HepG2 (cell line): ENCODE measurements at regions not wholly inside any gene's neighbourhood (a gene's known extent, or its start where the extent isn't known, plus 50 kb on each side); places are given as distances from the start of the nearest gene placed in this dataset.

ENCODE experiments used
- ATAC-seq: fragments of 200-7000 bp; cut with Tn5 transposase; 3 replicates; pipeline ENCODE4 v1.9.1; 2020; ENCODE audit warnings: mild to moderate bottlenecking, moderate library complexity
- BruUV-seq: library from RNA; stranded (reverse); fragments of 400-500 nt; replicated peaks from 2 replicates; lab custom pipeline; 2021; lab: Mats Ljungman, UMichigan
- CTCF ChIA-PET: fragments of 300-600 bp; formaldehyde crosslinking; extraction: SDS; loops from one replicate; lab custom pipeline; 2021; ENCODE audit warnings: low total read pairs, inconsistent platforms, low intra/inter-chr PET ratio; lab: Yijun Ruan, JAX
- POLR2A ChIA-PET: fragments of 350-600 bp; sonication (Branson Sonifier 250); formaldehyde crosslinking; loops from one replicate; lab custom pipeline; 2020; ENCODE audit warnings: antibody characterized with exemption, inconsistent platforms; lab: Yijun Ruan, JAX
- DNase-seq: peaks from one replicate; pipeline ENCODE4 v3.0.0-alpha.2; 2015; ENCODE audit warnings: low spot score
- FAIRE-seq: peaks from 3 replicates; lab custom pipeline; 2011; peaks lifted over from hg19 to GRCh38; lab: Jason Lieb, UNC
- H2AFZ ChIP-seq: one replicate; pipeline ENCODE4 v1.6.1; 2011; ENCODE audit warnings: low read length, inconsistent platforms
- H3K27ac ChIP-seq: fragments of 300-600 bp; 3 replicates; pipeline ENCODE4 v1.8.0; 2011; ENCODE audit warnings: mixed run types, mild to moderate bottlenecking, mixed read lengths, low read length, inconsistent platforms; ENCODE audit not compliant: insufficient read depth; ENCODE audit errors: extremely low read length
- H3K27me3 ChIP-seq, 2 experiments: fragments of 200-600 bp in 1 of 2; 2 replicates in 1 of 2; 3 replicates in 1 of 2; pipeline versions ENCODE4 v1.6.0 to v1.8.0; 2011; ENCODE audit warnings: low read length in 2 of 2, mild to moderate bottlenecking in 2 of 2, moderate library complexity in 2 of 2, inconsistent platforms in 1 of 2; ENCODE audit not compliant: insufficient read depth in 2 of 2, control insufficient read depth in 1 of 2
- H3K36me3 ChIP-seq, 2 experiments: fragments of 200-600 bp in 1 of 2; replicated peaks in 1 of 2; 2 replicates in 1 of 2; 3 replicates in 1 of 2; pipeline versions ENCODE4 v1.5.1 to v1.8.0; 2011; ENCODE audit warnings: low read length in 2 of 2, inconsistent platforms in 1 of 2; ENCODE audit not compliant: insufficient read depth in 2 of 2, control insufficient read depth in 1 of 2
- H3K4me1 ChIP-seq: 2 replicates; pipeline ENCODE4 v1.5.1; 2012; ENCODE audit warnings: low read length, inconsistent platforms; ENCODE audit not compliant: insufficient read depth
- H3K4me2 ChIP-seq: 2 replicates; pipeline ENCODE4 v1.6.0; 2011; ENCODE audit warnings: low read depth, low read length, inconsistent platforms
- H3K4me3 ChIP-seq, 3 experiments: fragments of 200-600 bp in 1 of 3; sonication (generic), shearing (Covaris generic) in 1 of 3; replicated peaks in 1 of 3; 2 replicates each; pipeline ENCODE4 v1.5.1; 2011 to 2016; ENCODE audit warnings: low read length in 3 of 3, inconsistent platforms in 2 of 3, low read depth in 2 of 3, mild to moderate bottlenecking in 2 of 3, control low read depth in 1 of 3, mixed read lengths in 1 of 3; ENCODE audit not compliant: insufficient read depth in 1 of 3
- H3K79me2 ChIP-seq: one replicate; pipeline ENCODE4 v1.6.1; 2011; ENCODE audit warnings: low read length, inconsistent platforms; ENCODE audit not compliant: insufficient read depth
- H3K9ac ChIP-seq: 2 replicates; pipeline ENCODE4 v1.6.0; 2011; ENCODE audit warnings: mild to moderate bottlenecking, low read depth, low read length, inconsistent platforms; ENCODE audit not compliant: insufficient read depth
- H3K9me3 ChIP-seq: 2 replicates; pipeline ENCODE4 v1.5.1; 2012; ENCODE audit warnings: mild to moderate bottlenecking, low read length
- H4K20me1 ChIP-seq: 2 replicates; pipeline ENCODE4 v1.6.0; 2011; ENCODE audit warnings: inconsistent platforms, mild to moderate bottlenecking, low read length, moderate library complexity; ENCODE audit not compliant: insufficient read depth
- MXI1 ChIP-seq: IDR thresholded peaks from 3 replicates; pipeline ENCODE4 v1.6.1; 2012; ENCODE audit warnings: low read depth, low read length, inconsistent platforms, borderline replicate concordance
- POLR2AphosphoS5 ChIP-seq: IDR thresholded peaks from 2 replicates; pipeline ENCODE4 v1.6.1; 2012; ENCODE audit warnings: low read depth, low read length
- RARG ChIP-seq: sonication (generic); formaldehyde crosslinking; IDR thresholded peaks from 2 replicates; pipeline ENCODE4 v1.4.0; 2020; ENCODE audit warnings: low read depth, mild to moderate bottlenecking, missing genetic modification reagents
- ZNF225 ChIP-seq: sonication (generic); formaldehyde crosslinking; IDR thresholded peaks from 2 replicates; pipeline ENCODE4 v1.4.0; 2020; ENCODE audit warnings: mild to moderate bottlenecking, missing genetic modification reagents
- ZNF3 ChIP-seq: IDR thresholded peaks from 2 replicates; pipeline ENCODE4 v1.7.0; 2017; ENCODE audit warnings: inconsistent platforms
- ZNF576 ChIP-seq: sonication (generic); formaldehyde crosslinking; IDR thresholded peaks from 2 replicates; pipeline ENCODE4 v1.4.0; 2020; ENCODE audit warnings: mild to moderate bottlenecking, missing genetic modification reagents
- WGBS: methylation state at CpG from one replicate; pipeline ENCODE4 v1.1.6; 2017; ENCODE audit warnings: low lambda C conversion rate; 5-methylcytosine and 5-hydroxymethylcytosine counted together
- in situ Hi-C: cut with HindIII; loops from 2 replicates; pipeline ENCODE4 v1.10.0; 2017; ENCODE audit warnings: low pct_unique_long_range_greater_than_20kb; ENCODE audit not compliant: extremely low pct_ligation_motif_present
- intact Hi-C: fragments of 100-400 bp; cut with micrococcal nuclease; formaldehyde crosslinking; loops from one replicate; pipeline ENCODE4 v1.10.0; 2022; ENCODE audit not compliant: unreplicated experiment
- TF ChIP-seq, protein P1 (sequence below): sonication (generic); formaldehyde crosslinking; IDR thresholded peaks from 2 replicates; pipeline ENCODE4 v1.4.0; 2020; ENCODE audit warnings: missing genetic modification reagents; ENCODE audit errors: not compliant biosample characterization
- TF ChIP-seq, protein P2 (sequence below): sonication (generic); formaldehyde crosslinking; IDR thresholded peaks from 2 replicates; pipeline ENCODE4 v1.5.0; 2020; ENCODE audit warnings: missing genetic modification reagents
- TF ChIP-seq, protein P3 (sequence below): sonication (generic); formaldehyde crosslinking; IDR thresholded peaks from 2 replicates; pipeline ENCODE4 v1.9.0; 2021; ENCODE audit warnings: mild to moderate bottlenecking, missing genetic modification reagents
- TF ChIP-seq, protein P4 (sequence below): sonication (generic); formaldehyde crosslinking; IDR thresholded peaks from 2 replicates; pipeline ENCODE4 v1.4.0; 2020; ENCODE audit warnings: missing genetic modification reagents, mild to moderate bottlenecking, borderline replicate concordance

DNA sequence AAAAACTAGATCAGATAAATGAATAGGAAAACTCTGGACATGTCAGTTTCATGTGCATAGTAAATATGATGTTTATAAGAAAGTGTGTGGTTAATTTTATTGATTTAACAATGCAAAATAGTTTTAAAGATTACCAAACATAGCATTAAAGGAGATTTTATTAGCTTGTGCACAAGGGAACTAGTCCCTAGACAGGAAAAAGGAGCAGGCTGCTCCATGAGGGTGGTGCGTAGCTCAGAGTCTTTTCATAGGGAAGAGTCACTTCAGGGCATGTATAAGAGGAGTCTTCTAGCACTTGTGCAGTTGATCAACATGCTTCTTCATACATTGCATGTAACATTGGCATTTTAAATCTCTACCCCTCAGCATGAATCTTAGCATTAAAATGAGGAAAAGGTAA is 835.8 kb downstream of the GRIK2 start:
- H2AFZ ChIP-seq, result no peak overlapping the region
- in situ Hi-C loops (no loop called here), intact Hi-C loops (no loop called here)
- H3K79me2 ChIP-seq, result no peaks in the 10 kb centered on the region
- H3K4me1 ChIP-seq, result no peaks in the 10 kb centered on the region
- no peak for ATAC-seq
- H3K9ac ChIP-seq, result no peak overlapping the region
- no peaks in the 10 kb centered on the region for H3K27me3 ChIP-seq
- H3K36me3 ChIP-seq, result no peaks in the 10 kb centered on the region
- 5% methylated on average over 1 of the region's 1 CpG for WGBS
- no peaks in the 10 kb centered on the region for H4K20me1 ChIP-seq
- no peak overlapping the region for H3K4me3 ChIP-seq
- CTCF ChIA-PET, result no interaction called here
- H3K4me2 ChIP-seq, result no peak overlapping the region
- POLR2A ChIA-PET, result no interaction called here
- BruUV-seq, result no TSS peak
- no peaks in the 10 kb centered on the region for H3K9me3 ChIP-seq
- no peak overlapping the region for H3K27ac ChIP-seq
- FAIRE-seq, result no peak
- no peak for DNase-seq
- TF ChIP-seq, protein P1, sequence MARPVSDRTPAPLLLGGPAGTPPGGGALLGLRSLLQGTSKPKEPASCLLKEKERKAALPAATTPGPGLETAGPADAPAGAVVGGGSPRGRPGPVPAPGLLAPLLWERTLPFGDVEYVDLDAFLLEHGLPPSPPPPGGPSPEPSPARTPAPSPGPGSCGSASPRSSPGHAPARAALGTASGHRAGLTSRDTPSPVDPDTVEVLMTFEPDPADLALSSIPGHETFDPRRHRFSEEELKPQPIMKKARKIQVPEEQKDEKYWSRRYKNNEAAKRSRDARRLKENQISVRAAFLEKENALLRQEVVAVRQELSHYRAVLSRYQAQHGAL (CRISPR knock-in tag), result no peak
- TF ChIP-seq ZNF225 (no peak), ZNF576 (no peak), MXI1 (no peak), RARG (CRISPR knock-in tag) (no peak), POLR2AphosphoS5 (no peak), ZNF3 (no peak)
- TF ChIP-seq, protein P2, sequence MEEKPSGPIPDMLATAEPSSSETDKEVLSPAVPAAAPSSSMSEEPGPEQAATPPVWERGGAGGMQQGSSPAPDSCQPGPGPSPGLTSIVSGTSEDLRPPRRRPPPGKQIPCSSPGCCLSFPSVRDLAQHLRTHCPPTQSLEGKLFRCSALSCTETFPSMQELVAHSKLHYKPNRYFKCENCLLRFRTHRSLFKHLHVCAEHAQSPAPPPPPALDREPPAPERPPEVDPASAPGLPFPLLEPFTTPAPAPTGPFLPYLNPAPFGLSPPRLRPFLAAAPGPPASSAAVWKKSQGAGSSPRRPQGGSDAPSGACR, result no peak
- TF ChIP-seq, protein P3, sequence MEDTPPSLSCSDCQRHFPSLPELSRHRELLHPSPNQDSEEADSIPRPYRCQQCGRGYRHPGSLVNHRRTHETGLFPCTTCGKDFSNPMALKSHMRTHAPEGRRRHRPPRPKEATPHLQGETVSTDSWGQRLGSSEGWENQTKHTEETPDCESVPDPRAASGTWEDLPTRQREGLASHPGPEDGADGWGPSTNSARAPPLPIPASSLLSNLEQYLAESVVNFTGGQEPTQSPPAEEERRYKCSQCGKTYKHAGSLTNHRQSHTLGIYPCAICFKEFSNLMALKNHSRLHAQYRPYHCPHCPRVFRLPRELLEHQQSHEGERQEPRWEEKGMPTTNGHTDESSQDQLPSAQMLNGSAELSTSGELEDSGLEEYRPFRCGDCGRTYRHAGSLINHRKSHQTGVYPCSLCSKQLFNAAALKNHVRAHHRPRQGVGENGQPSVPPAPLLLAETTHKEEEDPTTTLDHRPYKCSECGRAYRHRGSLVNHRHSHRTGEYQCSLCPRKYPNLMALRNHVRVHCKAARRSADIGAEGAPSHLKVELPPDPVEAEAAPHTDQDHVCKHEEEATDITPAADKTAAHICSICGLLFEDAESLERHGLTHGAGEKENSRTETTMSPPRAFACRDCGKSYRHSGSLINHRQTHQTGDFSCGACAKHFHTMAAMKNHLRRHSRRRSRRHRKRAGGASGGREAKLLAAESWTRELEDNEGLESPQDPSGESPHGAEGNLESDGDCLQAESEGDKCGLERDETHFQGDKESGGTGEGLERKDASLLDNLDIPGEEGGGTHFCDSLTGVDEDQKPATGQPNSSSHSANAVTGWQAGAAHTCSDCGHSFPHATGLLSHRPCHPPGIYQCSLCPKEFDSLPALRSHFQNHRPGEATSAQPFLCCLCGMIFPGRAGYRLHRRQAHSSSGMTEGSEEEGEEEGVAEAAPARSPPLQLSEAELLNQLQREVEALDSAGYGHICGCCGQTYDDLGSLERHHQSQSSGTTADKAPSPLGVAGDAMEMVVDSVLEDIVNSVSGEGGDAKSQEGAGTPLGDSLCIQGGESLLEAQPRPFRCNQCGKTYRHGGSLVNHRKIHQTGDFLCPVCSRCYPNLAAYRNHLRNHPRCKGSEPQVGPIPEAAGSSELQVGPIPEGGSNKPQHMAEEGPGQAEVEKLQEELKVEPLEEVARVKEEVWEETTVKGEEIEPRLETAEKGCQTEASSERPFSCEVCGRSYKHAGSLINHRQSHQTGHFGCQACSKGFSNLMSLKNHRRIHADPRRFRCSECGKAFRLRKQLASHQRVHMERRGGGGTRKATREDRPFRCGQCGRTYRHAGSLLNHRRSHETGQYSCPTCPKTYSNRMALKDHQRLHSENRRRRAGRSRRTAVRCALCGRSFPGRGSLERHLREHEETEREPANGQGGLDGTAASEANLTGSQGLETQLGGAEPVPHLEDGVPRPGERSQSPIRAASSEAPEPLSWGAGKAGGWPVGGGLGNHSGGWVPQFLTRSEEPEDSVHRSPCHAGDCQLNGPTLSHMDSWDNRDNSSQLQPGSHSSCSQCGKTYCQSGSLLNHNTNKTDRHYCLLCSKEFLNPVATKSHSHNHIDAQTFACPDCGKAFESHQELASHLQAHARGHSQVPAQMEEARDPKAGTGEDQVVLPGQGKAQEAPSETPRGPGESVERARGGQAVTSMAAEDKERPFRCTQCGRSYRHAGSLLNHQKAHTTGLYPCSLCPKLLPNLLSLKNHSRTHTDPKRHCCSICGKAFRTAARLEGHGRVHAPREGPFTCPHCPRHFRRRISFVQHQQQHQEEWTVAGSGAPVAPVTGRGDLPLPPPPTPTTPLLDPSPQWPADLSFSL (CRISPR knock-in tag), result no peak
- TF ChIP-seq, protein P4, sequence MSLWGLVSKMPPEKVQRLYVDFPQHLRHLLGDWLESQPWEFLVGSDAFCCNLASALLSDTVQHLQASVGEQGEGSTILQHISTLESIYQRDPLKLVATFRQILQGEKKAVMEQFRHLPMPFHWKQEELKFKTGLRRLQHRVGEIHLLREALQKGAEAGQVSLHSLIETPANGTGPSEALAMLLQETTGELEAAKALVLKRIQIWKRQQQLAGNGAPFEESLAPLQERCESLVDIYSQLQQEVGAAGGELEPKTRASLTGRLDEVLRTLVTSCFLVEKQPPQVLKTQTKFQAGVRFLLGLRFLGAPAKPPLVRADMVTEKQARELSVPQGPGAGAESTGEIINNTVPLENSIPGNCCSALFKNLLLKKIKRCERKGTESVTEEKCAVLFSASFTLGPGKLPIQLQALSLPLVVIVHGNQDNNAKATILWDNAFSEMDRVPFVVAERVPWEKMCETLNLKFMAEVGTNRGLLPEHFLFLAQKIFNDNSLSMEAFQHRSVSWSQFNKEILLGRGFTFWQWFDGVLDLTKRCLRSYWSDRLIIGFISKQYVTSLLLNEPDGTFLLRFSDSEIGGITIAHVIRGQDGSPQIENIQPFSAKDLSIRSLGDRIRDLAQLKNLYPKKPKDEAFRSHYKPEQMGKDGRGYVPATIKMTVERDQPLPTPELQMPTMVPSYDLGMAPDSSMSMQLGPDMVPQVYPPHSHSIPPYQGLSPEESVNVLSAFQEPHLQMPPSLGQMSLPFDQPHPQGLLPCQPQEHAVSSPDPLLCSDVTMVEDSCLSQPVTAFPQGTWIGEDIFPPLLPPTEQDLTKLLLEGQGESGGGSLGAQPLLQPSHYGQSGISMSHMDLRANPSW (CRISPR knock-in tag), result no peak
